Lung (tissue), 11 donors: ENCODE measurements at regions not wholly inside any gene's neighbourhood (a gene's known extent, or its start where the extent isn't known, plus 50 kb on each side); places are given as distances from the start of the nearest gene placed in this dataset.

Experiments used
- ATAC-seq: fragments of 200-7000 bp; cut with Tn5 transposase; one replicate; pipeline ENCODE4 v1.9.1; 2020; ENCODE audit warnings: moderate number of reproducible peaks; ENCODE audit not compliant: insufficient read depth, low FRiP score
- DNase-seq, 3 donors: peaks; one replicate each; pipeline ENCODE4 v3.0.0-alpha.2; 2013 to 2017
- H3K27ac ChIP-seq, 2 donors: one replicate each; pipeline ENCODE4 v1.5.1; 2013; ENCODE audit warnings: mild to moderate bottlenecking in 2 of 2, moderate library complexity in 2 of 2, control low read depth in 1 of 2, inconsistent platforms in 1 of 2, low read depth in 1 of 2, low read length in 1 of 2
- H3K27me3 ChIP-seq, 3 donors: one replicate each; pipeline ENCODE4 v1.5.1; 2013; ENCODE audit warnings: low read length in 2 of 3; ENCODE audit not compliant: control insufficient read depth in 3 of 3, insufficient read depth in 3 of 3
- H3K36me3 ChIP-seq, 4 donors: one replicate each; pipeline ENCODE4 v1.5.1; 2013; ENCODE audit warnings: low read length in 4 of 4, mild to moderate bottlenecking in 1 of 4, moderate library complexity in 1 of 4; ENCODE audit not compliant: control insufficient read depth in 4 of 4, insufficient read depth in 4 of 4
- H3K4me1 ChIP-seq, 5 donors: one replicate each; pipeline ENCODE4 v1.5.1; 2013; ENCODE audit warnings: low read length in 5 of 5, mild to moderate bottlenecking in 2 of 5, moderate library complexity in 1 of 5; ENCODE audit not compliant: control insufficient read depth in 5 of 5, insufficient read depth in 5 of 5
- H3K4me3 ChIP-seq: one replicate; pipeline ENCODE4 v1.5.1; 2013; ENCODE audit warnings: mild to moderate bottlenecking, control low read depth, moderate library complexity
- H3K9ac ChIP-seq, 2 donors: one replicate each; pipeline ENCODE4 v1.5.1; 2013; ENCODE audit warnings: low read length in 2 of 2, control low read depth in 1 of 2; ENCODE audit not compliant: insufficient read depth in 1 of 2
- H3K9me3 ChIP-seq, 4 donors: one replicate each; pipeline ENCODE4 v1.5.1; 2013; ENCODE audit warnings: low read length in 3 of 4, mild to moderate bottlenecking in 1 of 4, moderate library complexity in 1 of 4; ENCODE audit not compliant: control insufficient read depth in 4 of 4, insufficient read depth in 3 of 4
- CTCF ChIP-seq: IDR thresholded peaks from 2 replicates; pipeline ENCODE4 v1.5.1; 2012; ENCODE audit warnings: mild to moderate bottlenecking; ENCODE audit errors: control extremely low read depth, extremely low read depth
- WGBS, 2 donors: extraction: QIAGEN DNeasy Blood & Tissue Kit; methylation state at CpG; one replicate each; pipeline ENCODE4 v1.1.7; 2013; 5-methylcytosine and 5-hydroxymethylcytosine counted together
- donor health status: control.
- donor health status: control.
- donor health status: Bipolar disorder and iron deficiency.
- donor health status: healthy.
- donor health status: DM: yes; HTN: yes; CAD: no.

DNA sequence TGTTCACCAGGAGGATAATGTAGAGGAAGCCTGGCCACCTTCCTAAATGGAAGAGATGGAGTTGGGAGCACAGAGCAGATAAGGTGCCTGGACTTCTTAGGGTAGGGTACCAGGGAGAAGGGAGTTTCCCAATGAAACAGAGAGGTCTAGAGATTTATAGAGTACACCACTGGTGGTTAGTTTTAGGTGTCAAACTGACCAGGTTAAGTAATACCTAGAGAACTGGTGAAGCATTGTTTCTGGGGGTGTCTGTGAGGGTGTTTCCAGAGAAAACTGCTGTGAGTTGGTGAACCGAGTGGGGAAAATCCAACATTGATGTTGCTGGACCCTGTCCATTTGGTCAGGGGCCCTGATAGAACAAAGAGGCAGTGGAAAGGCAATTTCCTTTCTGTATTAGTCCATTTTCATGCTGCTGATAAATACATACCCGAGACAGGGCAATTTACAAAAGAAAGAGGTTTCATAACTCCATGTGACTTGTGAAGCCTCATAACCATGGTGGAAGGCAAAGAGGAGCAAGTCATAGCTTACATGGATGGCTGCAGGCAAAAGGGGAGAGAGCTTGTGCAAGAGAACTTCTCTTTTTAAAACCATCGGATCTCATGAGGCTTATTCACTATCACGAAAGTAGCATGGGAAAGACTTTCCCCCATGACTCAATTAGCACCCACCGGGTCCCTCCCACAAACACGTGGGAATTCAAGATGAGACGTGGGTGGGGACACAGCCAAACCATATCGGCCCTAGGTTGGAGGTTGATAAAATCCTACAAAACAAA lies 260.8 kb downstream of the CBLN2 start:
- no peaks in the 10 kb centered on the region for H3K27me3 ChIP-seq
- DNase-seq, result no peak
- no peak for ATAC-seq
- 77 to 78% methylated on average over 8 of the region's 8 CpGs for WGBS, 2 donors
- H3K27ac ChIP-seq, result no peak overlapping the region
- no peaks in the 10 kb centered on the region for H3K4me1 ChIP-seq
- no peaks in the 10 kb centered on the region for H3K9me3 ChIP-seq
- no peak for TF ChIP-seq CTCF
- no peak overlapping the region for H3K4me3 ChIP-seq
- no peak overlapping the region for H3K9ac ChIP-seq
- no peaks in the 10 kb centered on the region for H3K36me3 ChIP-seq

GRCh38 chr18:72273025-72273424 lies 271.1 kb downstream of the CBLN2 start:
- Histone ChIP-seq H3K36me3 (no peaks in the 10 kb centered on the region), H3K9ac (no peak overlapping the region), H3K4me1 (no peaks in the 10 kb centered on the region), H3K4me3 (no peak overlapping the region), H3K9me3 (peaks cover 0 to 3% (median 1%) of the 10 kb centered on the region in 4 donors), H3K27ac (no peak overlapping the region), H3K27me3 (peaks cover 0 to 3% (median 0%) of the 10 kb centered on the region in 3 donors)
- no peak for ATAC-seq
- no peak for DNase-seq
- 81 to 86% methylated on average over 2 of the region's 2 CpGs for WGBS, 2 donors
- no peak for TF ChIP-seq CTCF

DNA sequence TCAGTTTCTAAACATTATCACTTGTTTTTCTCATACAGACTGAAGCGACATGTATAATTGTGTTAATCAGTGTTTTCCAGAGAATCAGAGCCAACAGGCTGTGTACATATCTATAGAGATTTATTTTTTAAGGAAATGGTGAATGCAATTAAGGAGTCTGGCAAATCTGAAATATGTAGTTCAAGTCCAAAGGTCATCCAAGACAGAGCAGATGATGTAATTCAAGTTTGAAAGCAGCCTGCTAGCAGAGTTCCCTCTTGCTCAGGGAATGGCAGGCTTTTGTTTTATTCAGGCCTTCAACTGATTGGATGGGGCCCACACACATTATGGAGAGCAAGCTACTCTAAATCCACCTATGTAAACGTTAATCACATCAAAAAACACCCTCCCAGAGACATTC lies 282.6 kb downstream of the CBLN2 start:
- peak; percentile 20 to 75 (median 61) for DNase-seq
- TF ChIP-seq CTCF, result no peak
- Histone ChIP-seq H3K9me3 (no peaks in the 10 kb centered on the region), H3K4me3 (no peak overlapping the region), H3K4me1 (peaks cover 0 to 8% (median 0%) of the 10 kb centered on the region in 5 donors), H3K27ac (no peak overlapping the region), H3K36me3 (no peaks in the 10 kb centered on the region), H3K27me3 (no peaks in the 10 kb centered on the region), H3K9ac (no peak overlapping the region)
- ATAC-seq, result no peak
- WGBS, 2 donors, result 44 to 66% methylated on average over 2 of the region's 2 CpGs
